Kidney (tissue), 13 donors: ENCODE measurements at regions not wholly inside any gene's neighbourhood (a gene's known extent, or its start where the extent isn't known, plus 50 kb on each side); places are given as distances from the start of the nearest gene placed in this dataset.

Experiments
- DNase-seq, 5 donors: peaks; one replicate each; pipeline ENCODE4 v3.0.0-alpha.2; 2013 to 2020
- FAIRE-seq: peaks from 2 replicates; lab custom pipeline; 2012; peaks lifted over from hg19 to GRCh38; lab: Jason Lieb, UNC
- H3K27ac ChIP-seq, 2 donors: one replicate each; pipeline ENCODE4 v1.7.0; 2013; ENCODE audit warnings: low read depth in 2 of 2, low read length in 2 of 2, inconsistent platforms in 1 of 2
- H3K27me3 ChIP-seq: one replicate; pipeline ENCODE4 v1.7.1; 2013; ENCODE audit warnings: low read length, inconsistent platforms; ENCODE audit not compliant: control insufficient read depth, insufficient read depth
- H3K36me3 ChIP-seq, 3 donors: one replicate each; pipeline versions ENCODE4 v1.7.0 to v1.7.1; 2013; ENCODE audit warnings: low read length in 3 of 3, control low read depth in 1 of 3, inconsistent platforms in 1 of 3; ENCODE audit not compliant: insufficient read depth in 3 of 3, control insufficient read depth in 2 of 3
- H3K4me1 ChIP-seq, 3 donors: one replicate each; pipeline versions ENCODE4 v1.7.0 to v1.7.1; 2013; ENCODE audit warnings: low read length in 3 of 3, inconsistent platforms in 1 of 3, low read depth in 1 of 3; ENCODE audit not compliant: control insufficient read depth in 2 of 3, insufficient read depth in 2 of 3
- H3K4me3 ChIP-seq, 3 donors: one replicate each; pipeline versions ENCODE4 v1.7.0 to v1.8.1; 2013; ENCODE audit warnings: low read length in 3 of 3, control low read depth in 1 of 3, inconsistent platforms in 1 of 3
- H3K9ac ChIP-seq, 3 donors: one replicate each; pipeline versions ENCODE4 v1.7.0 to v1.7.1; 2013; ENCODE audit warnings: low read length in 3 of 3, control low read depth in 1 of 3, inconsistent platforms in 1 of 3
- H3K9me3 ChIP-seq, 3 donors: one replicate each; pipeline versions ENCODE4 v1.7.0 to v1.7.1; 2013; ENCODE audit warnings: low read length in 3 of 3, control low read depth in 1 of 3, inconsistent platforms in 1 of 3; ENCODE audit not compliant: control insufficient read depth in 2 of 3, insufficient read depth in 1 of 3
- intact Hi-C: fragments of 100-400 bp; cut with DNase I; formaldehyde crosslinking; loops from one replicate; pipeline ENCODE4 v1.11.1; 2022
- TF ChIP-seq, protein P1 (sequence below): IDR thresholded peaks from 3 replicates; pipeline ENCODE4 v1.5.1; 2012; ENCODE audit warnings: mild to moderate bottlenecking, moderate library complexity, borderline replicate concordance; ENCODE audit not compliant: insufficient read depth; ENCODE audit errors: extremely low read depth
- donor health status: control.
- donor health status: control.
- donor health status: control.
- donor health status: control.
- donor health status: control.
- donor health status: DM: yes; HTN: yes; CAD: no.
- donor health status: Normal renal cell carcinoma (clear cell type).

GRCh38 chr16:79800016-79800608 lies 199.6 kb upstream of the MAF start:
- intact Hi-C loops = no loop called here
- no peak overlapping the region for H3K4me3 ChIP-seq
- no peaks in the 10 kb centered on the region for H3K36me3 ChIP-seq
- DNase-seq = no peak
- H3K27me3 ChIP-seq = no peaks in the 10 kb centered on the region
- H3K9me3 ChIP-seq = no peaks in the 10 kb centered on the region
- FAIRE-seq = no peak
- no peaks in the 10 kb centered on the region for H3K4me1 ChIP-seq
- H3K9ac ChIP-seq = no peak overlapping the region
- TF ChIP-seq, protein P1, sequence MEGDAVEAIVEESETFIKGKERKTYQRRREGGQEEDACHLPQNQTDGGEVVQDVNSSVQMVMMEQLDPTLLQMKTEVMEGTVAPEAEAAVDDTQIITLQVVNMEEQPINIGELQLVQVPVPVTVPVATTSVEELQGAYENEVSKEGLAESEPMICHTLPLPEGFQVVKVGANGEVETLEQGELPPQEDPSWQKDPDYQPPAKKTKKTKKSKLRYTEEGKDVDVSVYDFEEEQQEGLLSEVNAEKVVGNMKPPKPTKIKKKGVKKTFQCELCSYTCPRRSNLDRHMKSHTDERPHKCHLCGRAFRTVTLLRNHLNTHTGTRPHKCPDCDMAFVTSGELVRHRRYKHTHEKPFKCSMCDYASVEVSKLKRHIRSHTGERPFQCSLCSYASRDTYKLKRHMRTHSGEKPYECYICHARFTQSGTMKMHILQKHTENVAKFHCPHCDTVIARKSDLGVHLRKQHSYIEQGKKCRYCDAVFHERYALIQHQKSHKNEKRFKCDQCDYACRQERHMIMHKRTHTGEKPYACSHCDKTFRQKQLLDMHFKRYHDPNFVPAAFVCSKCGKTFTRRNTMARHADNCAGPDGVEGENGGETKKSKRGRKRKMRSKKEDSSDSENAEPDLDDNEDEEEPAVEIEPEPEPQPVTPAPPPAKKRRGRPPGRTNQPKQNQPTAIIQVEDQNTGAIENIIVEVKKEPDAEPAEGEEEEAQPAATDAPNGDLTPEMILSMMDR = no peak
- H3K27ac ChIP-seq = no peak overlapping the region

GRCh38 chr16:79798416-79799053 lies 198.0 kb upstream of the MAF start:
- H3K27me3 ChIP-seq = no peaks in the 10 kb centered on the region
- no peak overlapping the region for H3K9ac ChIP-seq
- H3K9me3 ChIP-seq = no peaks in the 10 kb centered on the region
- FAIRE-seq (no peak), DNase-seq (no peak)
- no peaks in the 10 kb centered on the region for H3K36me3 ChIP-seq
- TF ChIP-seq, protein P1 = no peak
- H3K4me1 ChIP-seq = no peaks in the 10 kb centered on the region
- no peak overlapping the region for H3K4me3 ChIP-seq
- intact Hi-C loops = no loop called here
- H3K27ac ChIP-seq = no peak overlapping the region

- Histone ChIP-seq H3K4me3 (no peak overlapping the region), H3K4me1 (no peaks in the 10 kb centered on the region), H3K9me3 (no peaks in the 10 kb centered on the region), H3K36me3 (no peaks in the 10 kb centered on the region), H3K27me3 (no peaks in the 10 kb centered on the region), H3K27ac (no peak overlapping the region), H3K9ac (no peak overlapping the region)
- FAIRE-seq (no peak), DNase-seq (no peak)
- TF ChIP-seq, protein P1 = no peak
- intact Hi-C loops = no loop called here
Observed at GRCh38 chr16:79797486-79797885, 196.9 kb upstream of the MAF start.
